H9 (cell line): ENCODE measurements at regions not wholly inside any gene's neighbourhood (a gene's known extent, or its start where the extent isn't known, plus 50 kb on each side); places are given as distances from the start of the nearest gene placed in this dataset.

ENCODE experiments used
- DNase-seq: peaks from one replicate; pipeline ENCODE4 v3.0.0-alpha.2; 2017
- H2AFZ ChIP-seq: one replicate; pipeline ENCODE4 v1.6.1; 2013; ENCODE audit warnings: mild to moderate bottlenecking, low read length, control low read depth, moderate library complexity
- H2AK5ac ChIP-seq: 2 replicates; pipeline ENCODE4 v1.6.1; 2013; ENCODE audit warnings: low read length, control low read depth, mixed read lengths; ENCODE audit not compliant: insufficient read length
- H2BK120ac ChIP-seq: one replicate; pipeline ENCODE4 v1.6.1; 2013; ENCODE audit warnings: low read depth, mild to moderate bottlenecking, low read length, control low read depth, inconsistent platforms; ENCODE audit not compliant: poor library complexity, severe bottlenecking
- H2BK12ac ChIP-seq: 2 replicates; pipeline ENCODE4 v1.6.1; 2013; ENCODE audit warnings: low read length, control low read depth, mixed read lengths, low read depth; ENCODE audit not compliant: insufficient read length
- H2BK15ac ChIP-seq: 2 replicates; pipeline ENCODE4 v1.6.1; 2013; ENCODE audit warnings: low read depth, low read length, control low read depth
- H2BK20ac ChIP-seq: one replicate; pipeline ENCODE4 v1.6.1; 2013; ENCODE audit warnings: low read depth, mild to moderate bottlenecking, low read length, control low read depth, inconsistent platforms; ENCODE audit not compliant: poor library complexity, severe bottlenecking
- H2BK5ac ChIP-seq: 2 replicates; pipeline ENCODE4 v1.6.1; 2013; ENCODE audit warnings: low read length, control low read depth, mixed read lengths; ENCODE audit not compliant: insufficient read length
- H3K14ac ChIP-seq: 2 replicates; pipeline ENCODE4 v1.6.1; 2013; ENCODE audit warnings: low read length, control low read depth; ENCODE audit not compliant: insufficient read depth
- H3K18ac ChIP-seq: 2 replicates; pipeline ENCODE4 v1.6.1; 2013; ENCODE audit warnings: low read depth, mild to moderate bottlenecking, mixed read lengths, low read length, control low read depth; ENCODE audit not compliant: insufficient read length
- H3K23ac ChIP-seq: 2 replicates; pipeline ENCODE4 v1.6.1; 2013; ENCODE audit warnings: low read length, control low read depth, mixed read lengths, low read depth; ENCODE audit not compliant: insufficient read length
- H3K23me2 ChIP-seq: 2 replicates; pipeline ENCODE4 v1.6.1; 2013; ENCODE audit warnings: low read depth, mild to moderate bottlenecking, mixed read lengths, low read length, control low read depth; ENCODE audit not compliant: insufficient read length, poor library complexity, severe bottlenecking
- H3K27ac ChIP-seq: 2 replicates; pipeline ENCODE4 v1.5.1; 2013; ENCODE audit warnings: low read length, control low read depth, mixed read lengths, low read depth; ENCODE audit not compliant: insufficient read length
- H3K27me3 ChIP-seq: 2 replicates; pipeline ENCODE4 v1.6.1; 2013; ENCODE audit warnings: low read length, control low read depth, inconsistent platforms; ENCODE audit not compliant: insufficient read depth
- H3K4ac ChIP-seq: 2 replicates; pipeline ENCODE4 v1.6.1; 2013; ENCODE audit warnings: low read depth, mild to moderate bottlenecking, control low read depth, inconsistent platforms, low read length, moderate library complexity
- H3K4me1 ChIP-seq: 2 replicates; pipeline ENCODE4 v1.6.1; 2013; ENCODE audit warnings: low read length, control low read depth, inconsistent platforms; ENCODE audit not compliant: insufficient read depth
- H3K4me2 ChIP-seq: 2 replicates; pipeline ENCODE4 v1.6.1; 2013; ENCODE audit warnings: low read length, control low read depth, mixed read lengths; ENCODE audit not compliant: insufficient read length, insufficient read depth
- H3K56ac ChIP-seq: 2 replicates; pipeline ENCODE4 v1.6.1; 2013; ENCODE audit warnings: low read depth, mild to moderate bottlenecking, mixed read lengths, low read length, control low read depth; ENCODE audit not compliant: insufficient read length
- H3K79me1 ChIP-seq: 2 replicates; pipeline ENCODE4 v1.6.1; 2013; ENCODE audit warnings: low read depth, mild to moderate bottlenecking, moderate library complexity, low read length, control low read depth, inconsistent platforms; ENCODE audit not compliant: insufficient read depth, poor library complexity, severe bottlenecking
- H3K79me2 ChIP-seq: 2 replicates; pipeline ENCODE4 v1.6.1; 2013; ENCODE audit warnings: low read length, control low read depth, inconsistent platforms; ENCODE audit not compliant: insufficient read depth
- H3K9ac ChIP-seq: 2 replicates; pipeline ENCODE4 v1.6.1; 2013; ENCODE audit warnings: low read length, control low read depth, mixed read lengths; ENCODE audit not compliant: insufficient read length; ENCODE audit errors: extremely low read depth
- H3K9me3 ChIP-seq: one replicate; pipeline ENCODE4 v1.6.1; 2013; ENCODE audit warnings: low read depth, low read length, inconsistent platforms; ENCODE audit not compliant: control insufficient read depth
- H3T11ph ChIP-seq: one replicate; pipeline ENCODE4 v1.6.1; 2013; ENCODE audit warnings: mild to moderate bottlenecking, low read length, control low read depth, inconsistent platforms
- H4K20me1 ChIP-seq: one replicate; pipeline ENCODE4 v1.6.1; 2013; ENCODE audit not compliant: control insufficient read depth, insufficient read length, insufficient read depth
- H4K5ac ChIP-seq: 2 replicates; pipeline ENCODE4 v1.6.1; 2013; ENCODE audit warnings: low read depth, mild to moderate bottlenecking, mixed read lengths, low read length, control low read depth; ENCODE audit not compliant: insufficient read length
- H4K8ac ChIP-seq: replicated peaks from 2 replicates; pipeline ENCODE4 v1.6.1; 2013; ENCODE audit warnings: low read length, control low read depth, mixed read lengths, low read depth; ENCODE audit not compliant: insufficient read length
- H4K91ac ChIP-seq: 2 replicates; pipeline ENCODE4 v1.6.1; 2013; ENCODE audit warnings: low read depth, mild to moderate bottlenecking, moderate library complexity, mixed read lengths, low read length, control low read depth; ENCODE audit not compliant: insufficient read length
- H3K27ac Mint-ChIP-seq, 3 experiments: 2 replicates in 2 of 3; 3 replicates in 1 of 3; pipeline ENCODE4 v1.8.0; 2020 to 2021; ENCODE audit warnings: mixed read lengths in 3 of 3, mild to moderate bottlenecking in 1 of 3, moderate library complexity in 1 of 3
- H3K27me3 Mint-ChIP-seq: 2 replicates; pipeline ENCODE4 v1.8.0; 2021; ENCODE audit warnings: low read depth, mild to moderate bottlenecking, moderate library complexity, mixed read lengths
- H3K36me3 Mint-ChIP-seq, 3 experiments: 2 replicates in 2 of 3; 3 replicates in 1 of 3; pipeline ENCODE4 v1.8.0; 2020 to 2021; ENCODE audit warnings: low read depth in 3 of 3, mixed read lengths in 3 of 3; ENCODE audit not compliant: insufficient read depth in 1 of 3
- H3K4me1 Mint-ChIP-seq, 2 experiments: 2 replicates each; pipeline ENCODE4 v1.8.0; 2020; ENCODE audit warnings: mixed read lengths in 2 of 2
- H3K4me3 Mint-ChIP-seq, 2 experiments: 2 replicates in 1 of 2; 3 replicates in 1 of 2; pipeline ENCODE4 v1.8.0; 2020 to 2021; ENCODE audit warnings: mild to moderate bottlenecking in 2 of 2, mixed read lengths in 2 of 2, moderate library complexity in 1 of 2
- H3K9me3 Mint-ChIP-seq, 2 experiments: 2 replicates in 1 of 2; 3 replicates in 1 of 2; pipeline ENCODE4 v1.8.0; 2020; ENCODE audit warnings: mild to moderate bottlenecking in 2 of 2, mixed read lengths in 2 of 2, moderate library complexity in 1 of 2
- WGBS: extraction: QIAGEN DNeasy Blood & Tissue Kit; methylation state at CpG from one replicate; pipeline ENCODE4 v1.1.7; 2013; ENCODE audit warnings: missing lambda C conversion rate, low lambda C conversion rate, mixed read lengths; ENCODE audit not compliant: insufficient read length; ENCODE audit errors: extremely low coverage; 5-methylcytosine and 5-hydroxymethylcytosine counted together
- TF ChIP-seq, protein P1 (sequence below): fragments of 200-600 bp; sonication (generic); conservative IDR thresholded peaks from 3 replicates; pipeline ENCODE4 v1.8.0; 2021; ENCODE audit warnings: antibody characterized with exemption, mild to moderate bottlenecking

DNA sequence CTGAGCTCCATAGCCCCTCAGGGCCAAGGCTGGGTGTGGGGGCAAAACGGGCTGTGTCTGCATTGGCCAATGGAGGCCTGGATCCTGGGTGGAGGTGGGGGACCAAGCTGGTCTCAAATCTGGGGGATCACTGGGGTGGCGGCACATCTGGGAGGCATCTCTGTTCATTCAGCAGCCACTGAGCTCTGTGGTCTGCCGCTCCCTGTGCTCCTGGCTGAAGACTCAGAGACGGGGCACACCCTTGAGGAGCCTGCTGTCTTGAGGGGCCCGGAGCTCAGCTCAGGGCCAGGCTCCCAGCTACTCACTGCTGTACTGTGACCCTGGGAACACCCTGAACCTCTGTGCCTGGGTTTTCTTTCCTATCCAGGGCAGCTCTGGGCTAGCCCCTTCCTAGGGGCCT is 90.3 kb upstream of the WNT4 start:
- H3K18ac ChIP-seq = no peak overlapping the region
- H2BK5ac ChIP-seq = no peak overlapping the region
- no peak overlapping the region for H2BK15ac ChIP-seq
- no peaks in the 10 kb centered on the region for H3K27me3 ChIP-seq
- no peak overlapping the region for H2BK120ac ChIP-seq
- H4K8ac ChIP-seq = no peak overlapping the region
- no peak overlapping the region for H2BK12ac ChIP-seq
- H3T11ph ChIP-seq = no peak overlapping the region
- peaks cover 26 to 52% of the 10 kb centered on the region in 2 experiments for H3K4me1 Mint-ChIP-seq
- no peak overlapping the region for H4K91ac ChIP-seq
- no peaks in the 10 kb centered on the region for H3K9me3 ChIP-seq
- no peaks in the 10 kb centered on the region for H3K23me2 ChIP-seq
- H2AK5ac ChIP-seq = no peak overlapping the region
- H3K79me1 ChIP-seq = no peaks in the 10 kb centered on the region
- H3K79me2 ChIP-seq = no peaks in the 10 kb centered on the region
- no CpG with 5 or more reads among the region's 5 CpGs for WGBS
- no peak overlapping the region for H4K5ac ChIP-seq
- DNase-seq = no peak
- no peak overlapping the region for H2BK20ac ChIP-seq
- no peaks in the 10 kb centered on the region for H3K9me3 Mint-ChIP-seq
- no peak overlapping the region for H3K27ac ChIP-seq
- no peak overlapping the region for H3K23ac ChIP-seq
- H2AFZ ChIP-seq = no peak overlapping the region
- no peaks in the 10 kb centered on the region for H3K36me3 Mint-ChIP-seq
- H4K20me1 ChIP-seq = no peaks in the 10 kb centered on the region
- no peak overlapping the region for H3K4me3 Mint-ChIP-seq
- H3K14ac ChIP-seq = no peak overlapping the region
- no peak overlapping the region for H3K9ac ChIP-seq
- H3K4ac ChIP-seq = no peak overlapping the region
- no peaks in the 10 kb centered on the region; the same call in 1 of the 2 replicates for H3K4me1 ChIP-seq
- no peak overlapping the region; a peak in 1 of 7 replicates for H3K27ac Mint-ChIP-seq
- H3K4me2 ChIP-seq = no peak overlapping the region
- H3K56ac ChIP-seq = no peak overlapping the region
- H3K27me3 Mint-ChIP-seq = no peaks in the 10 kb centered on the region; the same call in none of the 2 replicates
- TF ChIP-seq, protein P1, sequence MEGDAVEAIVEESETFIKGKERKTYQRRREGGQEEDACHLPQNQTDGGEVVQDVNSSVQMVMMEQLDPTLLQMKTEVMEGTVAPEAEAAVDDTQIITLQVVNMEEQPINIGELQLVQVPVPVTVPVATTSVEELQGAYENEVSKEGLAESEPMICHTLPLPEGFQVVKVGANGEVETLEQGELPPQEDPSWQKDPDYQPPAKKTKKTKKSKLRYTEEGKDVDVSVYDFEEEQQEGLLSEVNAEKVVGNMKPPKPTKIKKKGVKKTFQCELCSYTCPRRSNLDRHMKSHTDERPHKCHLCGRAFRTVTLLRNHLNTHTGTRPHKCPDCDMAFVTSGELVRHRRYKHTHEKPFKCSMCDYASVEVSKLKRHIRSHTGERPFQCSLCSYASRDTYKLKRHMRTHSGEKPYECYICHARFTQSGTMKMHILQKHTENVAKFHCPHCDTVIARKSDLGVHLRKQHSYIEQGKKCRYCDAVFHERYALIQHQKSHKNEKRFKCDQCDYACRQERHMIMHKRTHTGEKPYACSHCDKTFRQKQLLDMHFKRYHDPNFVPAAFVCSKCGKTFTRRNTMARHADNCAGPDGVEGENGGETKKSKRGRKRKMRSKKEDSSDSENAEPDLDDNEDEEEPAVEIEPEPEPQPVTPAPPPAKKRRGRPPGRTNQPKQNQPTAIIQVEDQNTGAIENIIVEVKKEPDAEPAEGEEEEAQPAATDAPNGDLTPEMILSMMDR = no peak
